HG02981 (cell line): ENCODE measurements at regions not wholly inside any gene's neighbourhood (a gene's known extent, or its start where the extent isn't known, plus 50 kb on each side); places are given as distances from the start of the nearest gene placed in this dataset.
"Not testable (repeated sequence)": the region's sequence is repeated elsewhere in the genome, so short reads cannot be mapped to it uniquely, and the experiment has no call there.

Experiments
- ATAC-seq: cut with Tn5 transposase; IDR thresholded peaks from one replicate; pipeline ENCODE4 v1.9.1; 2021; ENCODE audit warnings: mild to moderate bottlenecking, moderate library complexity; ENCODE audit not compliant: unreplicated experiment

- ATAC-seq: no peak
Observed at GRCh38 chr1:232363008-232363407, 266.9 kb downstream of the SIPA1L2 start.

- ATAC-seq: no peak
Observed at GRCh38 chr1:232357416-232357815, 272.5 kb downstream of the SIPA1L2 start.

- ATAC-seq: no peak
Observed at GRCh38 chr1:232355162-232356006, 274.5 kb downstream of the SIPA1L2 start.

GRCh38 chr1:232353001-232353400 is 276.9 kb downstream of the SIPA1L2 start:
- no peak for ATAC-seq

GRCh38 chr1:232352366-232352765 is 277.6 kb downstream of the SIPA1L2 start:
- no peak for ATAC-seq

- ATAC-seq: no peak
Observed at GRCh38 chr1:232351335-232351734, 278.6 kb downstream of the SIPA1L2 start.

GRCh38 chr1:232346844-232347243 is 283.1 kb downstream of the SIPA1L2 start:
- no peak for ATAC-seq

GRCh38 chr1:232344791-232345399 is 285.0 kb downstream of the SIPA1L2 start:
- ATAC-seq: no peak

GRCh38 chr1:232344186-232344585 is 285.7 kb downstream of the SIPA1L2 start:
- not testable (repeated sequence) for ATAC-seq

- ATAC-seq: no peak
Observed at GRCh38 chr1:232340446-232340845, 289.5 kb downstream of the SIPA1L2 start.

- no peak for ATAC-seq
Observed at GRCh38 chr1:232339073-232339472, 290.9 kb downstream of the SIPA1L2 start.

GRCh38 chr1:232335741-232336293 is 294.1 kb downstream of the SIPA1L2 start:
- no peak for ATAC-seq

GRCh38 chr1:232335261-232335660 is 294.7 kb downstream of the SIPA1L2 start:
- no peak for ATAC-seq

- no peak for ATAC-seq
Observed at GRCh38 chr1:232334811-232335210, 295.1 kb downstream of the SIPA1L2 start.

GRCh38 chr1:232334246-232334645 is 295.7 kb downstream of the SIPA1L2 start:
- no peak for ATAC-seq

GRCh38 chr1:232333419-232333767 is 296.5 kb downstream of the SIPA1L2 start:
- ATAC-seq: no peak

- ATAC-seq: not testable (repeated sequence)
Observed at GRCh38 chr1:232332710-232333418, 297.1 kb downstream of the SIPA1L2 start.

- ATAC-seq: no peak
Observed at GRCh38 chr1:232329103-232329813, 300.7 kb downstream of the SIPA1L2 start.

GRCh38 chr1:232328486-232329102 is 301.3 kb downstream of the SIPA1L2 start:
- ATAC-seq: no peak

GRCh38 chr1:232327899-232328298 is 302.0 kb downstream of the SIPA1L2 start:
- no peak for ATAC-seq
